ENCODE measurements at regions not wholly inside any gene's neighbourhood (a gene's known extent, or its start where the extent isn't known, plus 50 kb on each side); places are given as distances from the start of the nearest gene placed in this dataset.

GRCh38 chr18:64233851-64234250 lies 85.0 kb upstream of the LINC00305 start:
- TF ChIP-seq, protein P1, sequence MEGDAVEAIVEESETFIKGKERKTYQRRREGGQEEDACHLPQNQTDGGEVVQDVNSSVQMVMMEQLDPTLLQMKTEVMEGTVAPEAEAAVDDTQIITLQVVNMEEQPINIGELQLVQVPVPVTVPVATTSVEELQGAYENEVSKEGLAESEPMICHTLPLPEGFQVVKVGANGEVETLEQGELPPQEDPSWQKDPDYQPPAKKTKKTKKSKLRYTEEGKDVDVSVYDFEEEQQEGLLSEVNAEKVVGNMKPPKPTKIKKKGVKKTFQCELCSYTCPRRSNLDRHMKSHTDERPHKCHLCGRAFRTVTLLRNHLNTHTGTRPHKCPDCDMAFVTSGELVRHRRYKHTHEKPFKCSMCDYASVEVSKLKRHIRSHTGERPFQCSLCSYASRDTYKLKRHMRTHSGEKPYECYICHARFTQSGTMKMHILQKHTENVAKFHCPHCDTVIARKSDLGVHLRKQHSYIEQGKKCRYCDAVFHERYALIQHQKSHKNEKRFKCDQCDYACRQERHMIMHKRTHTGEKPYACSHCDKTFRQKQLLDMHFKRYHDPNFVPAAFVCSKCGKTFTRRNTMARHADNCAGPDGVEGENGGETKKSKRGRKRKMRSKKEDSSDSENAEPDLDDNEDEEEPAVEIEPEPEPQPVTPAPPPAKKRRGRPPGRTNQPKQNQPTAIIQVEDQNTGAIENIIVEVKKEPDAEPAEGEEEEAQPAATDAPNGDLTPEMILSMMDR (IDR thresholded peaks at IDR 0.05; ENCODE audit: borderline replicate concordance, extremely low read depth, low read length, poor library complexity, severe bottlenecking): no peak
- no peak for TF ChIP-seq EZH2 (IDR thresholded peaks at IDR 0.05; ENCODE audit: borderline replicate concordance, low read depth, low read length, severe bottlenecking)

Measured in DND-41 (cell line).